ENCODE measurements at regions not wholly inside any gene's neighbourhood (a gene's known extent, or its start where the extent isn't known, plus 50 kb on each side); places are given as distances from the start of the nearest gene placed in this dataset.

DNA sequence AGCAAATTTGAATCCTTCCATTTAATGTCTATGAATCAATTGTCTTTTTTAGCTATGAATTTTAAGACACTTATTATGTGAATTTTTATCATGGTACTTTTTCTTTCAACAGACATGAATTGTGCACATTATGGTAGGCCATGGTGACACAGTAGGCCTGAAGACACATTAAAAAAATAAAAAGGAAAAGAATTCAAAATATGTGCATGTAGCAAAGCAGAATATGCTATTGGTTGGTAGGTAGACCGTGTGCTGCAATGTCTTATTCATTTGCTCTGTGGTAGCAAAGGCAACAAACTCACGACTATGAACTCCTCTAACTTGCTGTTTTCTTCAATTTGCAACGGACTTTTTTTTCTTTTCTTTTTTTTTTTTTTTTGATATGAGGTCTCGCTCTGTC lies 50.0 kb upstream of the EPHA3 start:
- H3K27ac ChIP-seq = no peak overlapping the region
- no peak for TF ChIP-seq CTCF (conservative IDR thresholded peaks at IDR 0.05)
- TF ChIP-seq ZFX (IDR thresholded peaks at IDR 0.05) = no peak

Data from C4-2B (cell line).